ENCODE measurements at regions not wholly inside any gene's neighbourhood (a gene's known extent, or its start where the extent isn't known, plus 50 kb on each side); places are given as distances from the start of the nearest gene placed in this dataset.
"Not testable (repeated sequence)": the region's sequence is repeated elsewhere in the genome, so short reads cannot be mapped to it uniquely, and the experiment has no call there.

GRCh38 chr7:49700841-49701240 lies 72.6 kb upstream of the VWC2 start:
- intact Hi-C loops (cut with DNase I): no loop called here
- ATAC-seq (no peak), DNase-seq (no peak)

GRCh38 chr7:49702099-49702498 lies 71.3 kb upstream of the VWC2 start:
- intact Hi-C loops (cut with DNase I): no loop called here
- DNase-seq: no peak
- ATAC-seq: no peak

- intact Hi-C loops (cut with DNase I): no loop called here
- ATAC-seq (no peak), DNase-seq (no peak)
Observed at GRCh38 chr7:49703337-49703736, 70.1 kb upstream of the VWC2 start.

GRCh38 chr7:49703881-49704280 lies 69.6 kb upstream of the VWC2 start:
- DNase-seq: no peak
- intact Hi-C loops (cut with DNase I): no loop called here
- no peak for ATAC-seq

- ATAC-seq (no peak), DNase-seq (no peak)
- intact Hi-C loops (cut with DNase I): no loop called here
Observed at GRCh38 chr7:49706106-49706505, 67.3 kb upstream of the VWC2 start.

- DNase-seq (no peak), ATAC-seq (no peak)
- intact Hi-C loops (cut with DNase I): no loop called here
Observed at GRCh38 chr7:49707891-49708290, 65.5 kb upstream of the VWC2 start.

- no peak for DNase-seq
- peak in 1 of 2 donors; percentile 38 for ATAC-seq
- intact Hi-C loops (cut with DNase I): no loop called here
Observed at GRCh38 chr7:49708590-49708989, 64.8 kb upstream of the VWC2 start.

- ATAC-seq; intact Hi-C loops (cut with DNase I); DNase-seq: not testable (repeated sequence)
Observed at GRCh38 chr7:49711072-49711723, 62.2 kb upstream of the VWC2 start.

- DNase-seq (peak; percentile 33), ATAC-seq (peak; percentile 56 to 74)
- intact Hi-C loops (cut with DNase I): no loop called here
Observed at GRCh38 chr7:49714182-49714581, 59.3 kb upstream of the VWC2 start.

GRCh38 chr7:49715486-49715885 lies 58.0 kb upstream of the VWC2 start:
- DNase-seq (no peak), ATAC-seq (no peak)
- intact Hi-C loops (cut with DNase I): no loop called here

GRCh38 chr7:49717547-49717946 lies 55.9 kb upstream of the VWC2 start:
- no peak for ATAC-seq
- DNase-seq: no peak
- intact Hi-C loops (cut with DNase I): no loop called here

- intact Hi-C loops (cut with DNase I): no loop called here
- ATAC-seq (peak in 1 of 2 donors; percentile 87), DNase-seq (no peak)
Observed at GRCh38 chr7:49718760-49719159, 54.7 kb upstream of the VWC2 start.

- DNase-seq (no peak), ATAC-seq (no peak)
- intact Hi-C loops (cut with DNase I): no loop called here
Observed at GRCh38 chr7:49721441-49721840, 52.0 kb upstream of the VWC2 start.
